ENCODE measurements at regions not wholly inside any gene's neighbourhood (a gene's known extent, or its start where the extent isn't known, plus 50 kb on each side); places are given as distances from the start of the nearest gene placed in this dataset.

DNA sequence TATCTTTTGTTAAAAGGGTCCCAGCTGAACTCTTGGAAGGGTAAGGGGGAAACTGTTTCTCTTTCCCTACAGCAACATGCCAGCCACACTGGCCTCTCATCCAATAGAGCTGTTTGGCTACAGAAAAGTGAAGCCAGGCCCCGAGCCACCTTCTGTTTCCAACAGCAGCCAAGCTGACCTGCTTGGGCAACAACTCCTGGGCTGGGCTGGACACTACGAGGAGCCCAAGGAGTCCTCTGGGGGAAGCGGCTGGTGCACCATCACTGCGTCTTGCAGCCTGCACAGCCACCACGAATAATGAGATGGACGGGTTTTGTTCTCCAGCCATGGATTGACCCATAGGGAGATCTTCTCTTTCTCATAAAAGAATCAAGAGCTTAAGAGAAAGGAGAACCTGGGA, 624.9 kb downstream of the NPHP4 start:
- 74 to 90% (median 81%) methylated on average over 6 of the region's 6 CpGs for WGBS, 4 donors
- H3K9me3 ChIP-seq, result no peaks in the 10 kb centered on the region
- ATAC-seq (no peak), DNase-seq (no peak)
- peaks cover 0 to 37% (median 0%) of the 10 kb centered on the region in 9 donors for H3K27me3 ChIP-seq
- H3K4me1 ChIP-seq, result no peaks in the 10 kb centered on the region
- no peak for TF ChIP-seq POLR2A (IDR thresholded peaks at IDR 0.05)
- TF ChIP-seq, protein P1, sequence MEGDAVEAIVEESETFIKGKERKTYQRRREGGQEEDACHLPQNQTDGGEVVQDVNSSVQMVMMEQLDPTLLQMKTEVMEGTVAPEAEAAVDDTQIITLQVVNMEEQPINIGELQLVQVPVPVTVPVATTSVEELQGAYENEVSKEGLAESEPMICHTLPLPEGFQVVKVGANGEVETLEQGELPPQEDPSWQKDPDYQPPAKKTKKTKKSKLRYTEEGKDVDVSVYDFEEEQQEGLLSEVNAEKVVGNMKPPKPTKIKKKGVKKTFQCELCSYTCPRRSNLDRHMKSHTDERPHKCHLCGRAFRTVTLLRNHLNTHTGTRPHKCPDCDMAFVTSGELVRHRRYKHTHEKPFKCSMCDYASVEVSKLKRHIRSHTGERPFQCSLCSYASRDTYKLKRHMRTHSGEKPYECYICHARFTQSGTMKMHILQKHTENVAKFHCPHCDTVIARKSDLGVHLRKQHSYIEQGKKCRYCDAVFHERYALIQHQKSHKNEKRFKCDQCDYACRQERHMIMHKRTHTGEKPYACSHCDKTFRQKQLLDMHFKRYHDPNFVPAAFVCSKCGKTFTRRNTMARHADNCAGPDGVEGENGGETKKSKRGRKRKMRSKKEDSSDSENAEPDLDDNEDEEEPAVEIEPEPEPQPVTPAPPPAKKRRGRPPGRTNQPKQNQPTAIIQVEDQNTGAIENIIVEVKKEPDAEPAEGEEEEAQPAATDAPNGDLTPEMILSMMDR (IDR thresholded peaks at IDR 0.05), result no peak
- no peaks in the 10 kb centered on the region for H3K36me3 ChIP-seq
- intact Hi-C loops (cut with DNase I), result no loop called here
- H3K27ac ChIP-seq, result no peak overlapping the region
- no peak overlapping the region for H3K4me3 ChIP-seq

DNA sequence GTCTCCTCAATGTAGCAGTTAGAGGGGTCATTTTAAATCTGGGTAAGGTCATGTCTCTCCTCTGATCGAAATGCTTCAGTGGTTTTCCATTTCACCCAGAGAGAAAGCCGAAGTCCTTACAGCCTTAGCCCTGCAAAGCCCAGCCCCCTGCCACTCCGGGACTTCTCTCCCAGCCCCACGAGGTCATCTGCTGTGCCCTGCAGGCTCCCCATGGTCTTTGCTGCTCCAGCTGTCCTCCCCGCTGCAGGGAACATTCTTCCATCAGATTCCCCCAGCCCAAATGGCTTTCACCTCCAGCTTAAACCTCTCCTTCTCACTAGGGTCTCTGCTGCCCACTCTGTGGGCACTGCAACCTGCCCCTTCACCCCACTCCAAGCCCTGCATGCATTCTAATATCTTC, 626.5 kb downstream of the NPHP4 start:
- H3K9me3 ChIP-seq, result no peaks in the 10 kb centered on the region
- ATAC-seq (no peak), DNase-seq (no peak)
- no peak overlapping the region for H3K4me3 ChIP-seq
- H3K27ac ChIP-seq, result no peak overlapping the region
- H3K4me1 ChIP-seq, result no peaks in the 10 kb centered on the region
- WGBS, 4 donors, result 47 to 54% (median 53%) methylated on average over 5 of the region's 5 CpGs
- H3K36me3 ChIP-seq, result no peaks in the 10 kb centered on the region
- no peak for TF ChIP-seq POLR2A (IDR thresholded peaks at IDR 0.05)
- TF ChIP-seq, protein P1 (IDR thresholded peaks at IDR 0.05), result no peak
- H3K27me3 ChIP-seq, result peaks cover 0 to 37% (median 0%) of the 10 kb centered on the region in 9 donors
- intact Hi-C loops (cut with DNase I), result no loop called here

DNA sequence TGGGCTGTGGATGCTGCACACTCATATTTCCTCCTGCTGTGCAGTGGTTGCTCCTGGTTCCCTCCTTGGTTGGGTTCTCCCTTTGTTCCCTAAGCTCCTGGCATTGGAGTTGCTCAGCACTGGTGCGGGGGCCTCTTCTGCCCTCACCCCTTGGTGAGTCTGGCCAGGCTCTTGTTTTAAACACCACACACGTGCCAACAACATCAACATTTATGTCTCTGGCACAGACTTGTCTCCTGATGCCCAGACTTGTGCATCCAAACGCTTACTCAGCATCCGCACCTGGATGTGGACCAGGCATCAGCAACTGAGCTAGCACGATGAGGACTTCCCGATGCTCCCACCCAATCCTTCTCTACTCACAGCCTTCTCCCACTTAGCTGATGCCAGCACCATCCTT, 627.6 kb downstream of the NPHP4 start:
- DNase-seq (no peak), ATAC-seq (no peak)
- Histone ChIP-seq H3K4me1 (no peaks in the 10 kb centered on the region), H3K36me3 (no peaks in the 10 kb centered on the region), H3K4me3 (no peak overlapping the region), H3K27ac (no peak overlapping the region), H3K27me3 (peaks cover 0 to 37% (median 0%) of the 10 kb centered on the region in 9 donors), H3K9me3 (no peaks in the 10 kb centered on the region)
- TF ChIP-seq, protein P1 (IDR thresholded peaks at IDR 0.05), result no peak
- TF ChIP-seq POLR2A (IDR thresholded peaks at IDR 0.05), result no peak
- intact Hi-C loops (cut with DNase I), result no loop called here
- 79 to 86% (median 82%) methylated on average over 6 of the region's 6 CpGs for WGBS, 4 donors

DNA sequence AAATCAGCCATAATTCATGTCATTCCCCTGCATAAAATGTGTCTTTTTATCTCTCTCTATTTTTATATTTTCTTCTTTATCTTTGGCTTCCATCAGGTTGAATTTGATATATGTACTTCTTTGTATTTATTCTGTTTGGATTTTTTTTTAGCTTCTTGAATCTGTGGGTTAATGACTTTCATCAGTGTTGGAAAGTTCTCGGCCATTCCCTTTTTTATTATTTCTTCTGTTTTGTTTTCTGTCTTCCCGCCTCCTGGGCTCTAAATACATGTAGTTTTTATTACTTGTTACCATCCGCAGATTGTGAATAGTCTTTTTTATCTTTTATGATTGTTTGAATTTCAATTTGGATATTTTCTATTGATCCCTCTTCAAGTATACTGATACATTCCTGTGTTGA, 637.5 kb downstream of the NPHP4 start:
- 73 to 79% (median 76%) methylated on average over 3 of the region's 3 CpGs for WGBS, 4 donors
- DNase-seq, result no peak
- Histone ChIP-seq H3K27ac (no peak overlapping the region), H3K4me3 (no peak overlapping the region), H3K4me1 (no peaks in the 10 kb centered on the region), H3K36me3 (no peaks in the 10 kb centered on the region), H3K27me3 (peaks cover 0 to 9% (median 0%) of the 10 kb centered on the region in 9 donors), H3K9me3 (peaks cover 0 to 38% (median 11%) of the 10 kb centered on the region in 12 donors)
- intact Hi-C loops (cut with DNase I), result no loop called here
- TF ChIP-seq POLR2A (IDR thresholded peaks at IDR 0.05), result no peak
- TF ChIP-seq, protein P1 (IDR thresholded peaks at IDR 0.05), result no peak
- no peak for ATAC-seq

Measured in heart left ventricle (tissue), 16 donors.